ENCODE measurements at regions not wholly inside any gene's neighbourhood (a gene's known extent, or its start where the extent isn't known, plus 50 kb on each side); places are given as distances from the start of the nearest gene placed in this dataset.

DNA sequence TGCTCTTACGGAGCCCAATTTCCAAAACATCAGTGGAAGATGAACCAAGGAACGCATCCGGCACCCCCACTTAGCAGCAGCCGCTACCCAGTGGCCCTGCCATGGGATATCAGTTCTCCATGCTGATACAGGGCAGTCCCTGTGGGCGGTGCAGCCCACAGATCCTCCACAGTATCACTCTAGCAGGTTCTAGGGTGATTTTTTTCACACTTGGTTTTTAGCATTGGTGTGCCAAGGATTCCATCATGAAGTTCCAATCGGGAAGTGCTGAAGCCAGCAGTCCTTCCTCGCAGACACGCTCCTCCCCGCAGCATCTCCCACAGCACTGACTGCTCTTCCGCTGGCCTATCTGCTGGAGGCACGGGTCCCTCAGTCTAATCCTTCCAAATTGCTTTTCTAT is 261.9 kb downstream of the SYK start:
- ChIA-PET POLR2A (no interaction called here), CTCF (interaction anchor here (1.8 kb wide), 1 partner anchor 26 kb away, joined by 5 read pairs; no protein-coding TSS in a partner anchor)
- TF ChIP-seq POLR2AphosphoS5 (IDR thresholded peaks at IDR 0.05; ENCODE audit: insufficient read depth, low read depth, low read length): no peak
- TF ChIP-seq EZH2 (IDR thresholded peaks at IDR 0.05; ENCODE audit: borderline replicate concordance, low read depth, low read length, severe bottlenecking): no peak
- no peak for TF ChIP-seq JUN (IDR thresholded peaks at IDR 0.05; ENCODE audit: borderline replicate concordance, insufficient read depth, insufficient read length, low read depth)
- TF ChIP-seq MAX (IDR thresholded peaks at IDR 0.05; ENCODE audit: insufficient read depth, insufficient read length): no peak
- TF ChIP-seq MYC (IDR thresholded peaks at IDR 0.05; ENCODE audit: low read depth, low read length): no peak
- no peak for TF ChIP-seq POLR2A (IDR thresholded peaks at IDR 0.05; ENCODE audit: low read depth, low read length)
- TF ChIP-seq GATA2 (IDR thresholded peaks at IDR 0.05; ENCODE audit: insufficient read depth, insufficient read length, low read depth, low read length): no peak
- no peak for TF ChIP-seq FOS (IDR thresholded peaks at IDR 0.05; ENCODE audit: borderline replicate concordance, insufficient read depth, low read length)
- TF ChIP-seq CTCF (IDR thresholded peaks at IDR 0.05; ENCODE audit: extremely low read depth in 1 of 2, insufficient read depth in 1 of 2, low read depth in 1 of 2, low read length in 2 of 2): no peak
- Histone ChIP-seq H3K27ac (ENCODE audit: insufficient read depth, low read depth, low read length) (no peak overlapping the region), H3K36me3 (ENCODE audit: control insufficient read depth in 2 of 2, extremely low read depth in 1 of 2, insufficient read depth in 2 of 2, low read length in 2 of 2) (no peaks in the 10 kb centered on the region), H3K4me2 (ENCODE audit: insufficient read depth, low read length) (no peak overlapping the region), H3K9me3 (replicated peaks; ENCODE audit: control insufficient read depth, insufficient read depth, low read length) (no peaks in the 10 kb centered on the region), H3K9me1 (replicated peaks; ENCODE audit: control insufficient read depth, extremely low read depth, insufficient read depth, low read length) (no peaks in the 10 kb centered on the region), H2AFZ (ENCODE audit: low read depth, low read length) (no peak overlapping the region), H3K27me3 (ENCODE audit: control insufficient read depth in 2 of 2, insufficient read depth in 2 of 2, low read length in 2 of 2) (no peaks in the 10 kb centered on the region), H3K79me2 (ENCODE audit: control insufficient read depth, insufficient read depth, low read length) (no peaks in the 10 kb centered on the region), H3K4me1 (ENCODE audit: control insufficient read depth, extremely low read depth, insufficient read depth, low read length) (peaks cover 24% of the 10 kb centered on the region), H3K4me3 (replicated peaks in 1 of 3; ENCODE audit: insufficient read depth in 1 of 3, low read depth in 1 of 3, low read length in 3 of 3) (no peak overlapping the region), H4K20me1 (replicated peaks; ENCODE audit: control insufficient read depth, extremely low read depth, insufficient read depth, low read length) (no peaks in the 10 kb centered on the region), H3K9ac (replicated peaks; ENCODE audit: extremely low read depth, insufficient read depth, low read length) (no peak overlapping the region)
- dilution Hi-C loops (cut with MboI; ENCODE audit: extremely low pct_ligation_motif_present, low sequenced_read_pairs): no loop called here
- DNase-seq (ENCODE audit: low read depth, low spot score) (no peak), FAIRE-seq (no peak)
- no TSS peak for BruUV-seq (replicated peaks)
- intact Hi-C loops (cut with micrococcal nuclease): loop anchor here (5.0 kb wide), 2 partner anchors 54 to 99 kb away; no protein-coding TSS in a partner anchor
